Left lobe of liver (tissue), 2 donors: ENCODE measurements at regions not wholly inside any gene's neighbourhood (a gene's known extent, or its start where the extent isn't known, plus 50 kb on each side); places are given as distances from the start of the nearest gene placed in this dataset.
"Not testable (repeated sequence)": the region's sequence is repeated elsewhere in the genome, so short reads cannot be mapped to it uniquely, and the experiment has no call there.

Source experiments
- ATAC-seq: fragments of 200-7000 bp; cut with Tn5 transposase; one replicate; pipeline ENCODE4 v1.9.1; 2020; ENCODE audit warnings: mild to moderate bottlenecking, moderate library complexity
- DNase-seq: peaks from one replicate; pipeline ENCODE4 v3.0.0-alpha.2; 2020; ENCODE audit warnings: low spot score
- donor health status: DM: no; HTN: no; CAD: no; lungs with moderate emphysema.
- donor health status: DM: no; HTN: yes; CAD: no.

GRCh38 chr2:111514138-111514537 is 369.9 kb downstream of the ANAPC1 start:
- not testable (repeated sequence) for DNase-seq, ATAC-seq

GRCh38 chr2:111517050-111517720 is 366.8 kb downstream of the ANAPC1 start:
- not testable (repeated sequence) for DNase-seq, ATAC-seq

- ATAC-seq, DNase-seq: not testable (repeated sequence)
These were observed 366.3 kb downstream of the ANAPC1 start for GRCh38 chr2:111517721-111518053.

- no peak for ATAC-seq
These were observed 364.9 kb downstream of the ANAPC1 start for GRCh38 chr2:111519071-111519470.

GRCh38 chr2:111522231-111522768 is 361.7 kb downstream of the ANAPC1 start:
- no peak for DNase-seq
- peak; percentile 89 for ATAC-seq

More at GRCh38 chr2:111519071-111519470, 364.9 kb downstream of the ANAPC1 start:
- no peak for DNase-seq

GRCh38 chr2:111523009-111523408 is 361.0 kb downstream of the ANAPC1 start:
- DNase-seq (no peak), ATAC-seq (peak; percentile 37)

- ATAC-seq, DNase-seq: not testable (repeated sequence)
These were observed 359.0 kb downstream of the ANAPC1 start for GRCh38 chr2:111525026-111525425.

GRCh38 chr2:111526041-111526639 is 357.9 kb downstream of the ANAPC1 start:
- not testable (repeated sequence) for ATAC-seq, DNase-seq

- not testable (repeated sequence) for ATAC-seq, DNase-seq
These were observed 356.1 kb downstream of the ANAPC1 start for GRCh38 chr2:111527707-111528400.

GRCh38 chr2:111529022-111529421 is 355.0 kb downstream of the ANAPC1 start:
- DNase-seq, ATAC-seq: not testable (repeated sequence)

- not testable (repeated sequence) for ATAC-seq, DNase-seq
These were observed 353.6 kb downstream of the ANAPC1 start for GRCh38 chr2:111530239-111530965.

- DNase-seq, ATAC-seq: not testable (repeated sequence)
These were observed 351.1 kb downstream of the ANAPC1 start for GRCh38 chr2:111532682-111533556.

- ATAC-seq, DNase-seq: not testable (repeated sequence)
These were observed 350.3 kb downstream of the ANAPC1 start for GRCh38 chr2:111533557-111534247.

GRCh38 chr2:111534910-111535352 is 349.1 kb downstream of the ANAPC1 start:
- DNase-seq, result no peak
- ATAC-seq, result no peak

GRCh38 chr2:111535404-111535803 is 348.6 kb downstream of the ANAPC1 start:
- peak; percentile 17 for ATAC-seq
- DNase-seq, result no peak

- DNase-seq, result no peak
These were observed 346.8 kb downstream of the ANAPC1 start for GRCh38 chr2:111537078-111537655.

GRCh38 chr2:111539991-111540390 is 344.0 kb downstream of the ANAPC1 start:
- ATAC-seq, DNase-seq: not testable (repeated sequence)

More at GRCh38 chr2:111537078-111537655, 346.8 kb downstream of the ANAPC1 start:
- no peak for ATAC-seq

GRCh38 chr2:111542120-111542774 is 341.7 kb downstream of the ANAPC1 start:
- not testable (repeated sequence) for DNase-seq
- ATAC-seq, result peak; percentile 72
